Gastrocnemius medialis (tissue), 4 donors: ENCODE measurements at regions not wholly inside any gene's neighbourhood (a gene's known extent, or its start where the extent isn't known, plus 50 kb on each side); places are given as distances from the start of the nearest gene placed in this dataset.

ENCODE experiments used
- ATAC-seq, 2 donors: fragments of 150-250 bp; one replicate each; pipeline ENCODE4 v1.9.1; 2016
- DNase-seq, 2 donors: peaks; one replicate each; pipeline ENCODE4 v3.0.0-alpha.2; 2019
- H3K27ac ChIP-seq, 4 donors: fragments of 200-600 bp; sonication (generic); 1 replicate in 1 of 4; 2 replicates in 3 of 4; pipeline ENCODE4 v1.5.1; 2016 to 2018; ENCODE audit warnings: mild to moderate bottlenecking in 2 of 4, moderate library complexity in 1 of 4
- H3K27me3 ChIP-seq, 3 donors: fragments of 200-600 bp; sonication (generic) in 2 of 3; 1 replicate in 1 of 3; 2 replicates in 2 of 3; pipeline versions ENCODE4 v1.5.1 to v1.6.0; 2016 to 2019; ENCODE audit warnings: mild to moderate bottlenecking in 1 of 3, moderate library complexity in 1 of 3
- H3K36me3 ChIP-seq, 2 donors: fragments of 200-600 bp; sonication (generic) in 1 of 2; one replicate each; pipeline ENCODE4 v1.5.1; 2017 to 2018
- H3K4me1 ChIP-seq, 2 donors: fragments of 200-600 bp; sonication (generic) in 1 of 2; one replicate each; pipeline ENCODE4 v1.5.1; 2016 to 2017; ENCODE audit warnings: mild to moderate bottlenecking in 2 of 2
- H3K4me3 ChIP-seq, 4 donors: fragments of 200-600 bp; sonication (generic) in 3 of 4; 1 replicate in 1 of 4; 2 replicates in 3 of 4; pipeline ENCODE4 v1.5.1; 2016 to 2019; ENCODE audit warnings: mild to moderate bottlenecking in 2 of 4
- H3K9me3 ChIP-seq, 3 donors: fragments of 200-600 bp; sonication (generic) in 2 of 3; 1 replicate in 1 of 3; 2 replicates in 2 of 3; pipeline ENCODE4 v1.5.1; 2016 to 2019
- POLR2A ChIP-seq, 2 donors: fragments of 450-650 bp; IDR thresholded peaks; one replicate each; pipeline ENCODE4 v1.6.1; 2017; ENCODE audit warnings: antibody characterized with exemption in 2 of 2, mild to moderate bottlenecking in 2 of 2, moderate library complexity in 2 of 2
- in situ Hi-C, 4 donors: fragments of 200-750 bp; cut with MboI; loops; one replicate each; pipeline versions ENCODE4 v1.15.0 to v1.8.0; 2017; ENCODE audit warnings: low sequenced_read_pairs in 4 of 4
- intact Hi-C: fragments of 100-400 bp; cut with DNase I; formaldehyde crosslinking; loops from one replicate; pipeline ENCODE4 v1.15.1; 2023; ENCODE audit warnings: low total_unique reads
- TF ChIP-seq, protein P1 (sequence below), 5 experiments: fragments of 450-650 bp in 3 of 5; fragments of 200-600 bp in 2 of 5; sonication (generic) in 2 of 5; IDR thresholded peaks in 4 of 5; conservative IDR thresholded peaks in 1 of 5; 1 replicate in 4 of 5; 2 replicates in 1 of 5; pipeline ENCODE4 v1.5.1; 2016 to 2019; ENCODE audit warnings: antibody characterized with exemption in 5 of 5, mild to moderate bottlenecking in 3 of 5, moderate library complexity in 3 of 5

- Histone ChIP-seq H3K9me3 (no peaks in the 10 kb centered on the region), H3K27me3 (no peaks in the 10 kb centered on the region), H3K4me3 (no peak overlapping the region), H3K4me1 (no peaks in the 10 kb centered on the region), H3K36me3 (no peaks in the 10 kb centered on the region), H3K27ac (no peak overlapping the region)
- DNase-seq, result no peak
- in situ Hi-C loops, result no loop called here
- ATAC-seq, result no peak
- intact Hi-C loops, result no loop called here
- TF ChIP-seq POLR2A (IDR thresholded peaks at IDR 0.05), result no peak
- TF ChIP-seq, protein P1, sequence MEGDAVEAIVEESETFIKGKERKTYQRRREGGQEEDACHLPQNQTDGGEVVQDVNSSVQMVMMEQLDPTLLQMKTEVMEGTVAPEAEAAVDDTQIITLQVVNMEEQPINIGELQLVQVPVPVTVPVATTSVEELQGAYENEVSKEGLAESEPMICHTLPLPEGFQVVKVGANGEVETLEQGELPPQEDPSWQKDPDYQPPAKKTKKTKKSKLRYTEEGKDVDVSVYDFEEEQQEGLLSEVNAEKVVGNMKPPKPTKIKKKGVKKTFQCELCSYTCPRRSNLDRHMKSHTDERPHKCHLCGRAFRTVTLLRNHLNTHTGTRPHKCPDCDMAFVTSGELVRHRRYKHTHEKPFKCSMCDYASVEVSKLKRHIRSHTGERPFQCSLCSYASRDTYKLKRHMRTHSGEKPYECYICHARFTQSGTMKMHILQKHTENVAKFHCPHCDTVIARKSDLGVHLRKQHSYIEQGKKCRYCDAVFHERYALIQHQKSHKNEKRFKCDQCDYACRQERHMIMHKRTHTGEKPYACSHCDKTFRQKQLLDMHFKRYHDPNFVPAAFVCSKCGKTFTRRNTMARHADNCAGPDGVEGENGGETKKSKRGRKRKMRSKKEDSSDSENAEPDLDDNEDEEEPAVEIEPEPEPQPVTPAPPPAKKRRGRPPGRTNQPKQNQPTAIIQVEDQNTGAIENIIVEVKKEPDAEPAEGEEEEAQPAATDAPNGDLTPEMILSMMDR (IDR thresholded peaks at IDR 0.05 in 4 of 5, conservative IDR thresholded peaks at IDR 0.05 in 1 of 5), result no peak
Observed at GRCh38 chr4:123706973-123707372, 310.4 kb downstream of the SPRY1 start.

GRCh38 chr4:123708902-123709301, 312.3 kb downstream of the SPRY1 start:
- no peak overlapping the region for H3K27ac ChIP-seq
- TF ChIP-seq, protein P1 (IDR thresholded peaks at IDR 0.05 in 4 of 5, conservative IDR thresholded peaks at IDR 0.05 in 1 of 5), result no peak
- TF ChIP-seq POLR2A (IDR thresholded peaks at IDR 0.05), result no peak
- in situ Hi-C loops, result no loop called here
- no peaks in the 10 kb centered on the region for H3K36me3 ChIP-seq
- intact Hi-C loops, result no loop called here
- DNase-seq, result no peak
- H3K9me3 ChIP-seq, result no peaks in the 10 kb centered on the region
- no peaks in the 10 kb centered on the region for H3K27me3 ChIP-seq
- no peak overlapping the region for H3K4me3 ChIP-seq
- no peak for ATAC-seq
- no peaks in the 10 kb centered on the region for H3K4me1 ChIP-seq

- H3K27ac ChIP-seq, result no peak overlapping the region
- ATAC-seq, result no peak
- H3K4me3 ChIP-seq, result no peak overlapping the region
- DNase-seq, result no peak
- TF ChIP-seq, protein P1 (IDR thresholded peaks at IDR 0.05 in 4 of 5, conservative IDR thresholded peaks at IDR 0.05 in 1 of 5), result no peak
- no peak for TF ChIP-seq POLR2A (IDR thresholded peaks at IDR 0.05)
- no peaks in the 10 kb centered on the region for H3K36me3 ChIP-seq
- in situ Hi-C loops (no loop called here), intact Hi-C loops (no loop called here)
- no peaks in the 10 kb centered on the region for H3K9me3 ChIP-seq
- H3K4me1 ChIP-seq, result no peaks in the 10 kb centered on the region
- no peaks in the 10 kb centered on the region for H3K27me3 ChIP-seq
Observed at GRCh38 chr4:123709336-123709735, 312.7 kb downstream of the SPRY1 start.

DNA sequence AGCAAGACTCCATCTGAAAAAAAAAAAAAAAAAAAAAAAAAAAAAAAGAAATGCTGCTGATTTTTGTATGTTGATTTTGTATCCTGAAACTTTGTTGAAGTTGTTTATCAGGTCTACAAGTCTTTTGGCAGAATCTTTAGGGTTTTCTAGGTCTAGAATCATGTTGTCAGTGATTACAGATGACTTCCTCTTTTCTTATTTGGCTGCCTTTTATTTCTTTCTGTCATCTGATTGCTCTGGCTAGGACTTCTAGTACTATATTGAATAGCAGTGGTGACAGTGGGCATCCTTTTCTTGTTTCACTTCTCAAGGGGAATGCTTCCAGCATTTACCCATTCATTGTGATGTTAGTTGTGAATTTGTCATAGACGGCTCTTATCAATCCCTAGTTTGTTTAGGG, 334.4 kb downstream of the SPRY1 start:
- no peaks in the 10 kb centered on the region for H3K9me3 ChIP-seq
- intact Hi-C loops, result no loop called here
- DNase-seq (no peak), ATAC-seq (no peak)
- no peaks in the 10 kb centered on the region for H3K36me3 ChIP-seq
- H3K4me1 ChIP-seq, result no peaks in the 10 kb centered on the region
- H3K27me3 ChIP-seq, result no peaks in the 10 kb centered on the region
- TF ChIP-seq POLR2A (IDR thresholded peaks at IDR 0.05), result no peak
- TF ChIP-seq, protein P1 (IDR thresholded peaks at IDR 0.05 in 4 of 5, conservative IDR thresholded peaks at IDR 0.05 in 1 of 5), result no peak
- H3K27ac ChIP-seq, result no peak overlapping the region
- in situ Hi-C loops, result no loop called here
- H3K4me3 ChIP-seq, result no peak overlapping the region

DNA sequence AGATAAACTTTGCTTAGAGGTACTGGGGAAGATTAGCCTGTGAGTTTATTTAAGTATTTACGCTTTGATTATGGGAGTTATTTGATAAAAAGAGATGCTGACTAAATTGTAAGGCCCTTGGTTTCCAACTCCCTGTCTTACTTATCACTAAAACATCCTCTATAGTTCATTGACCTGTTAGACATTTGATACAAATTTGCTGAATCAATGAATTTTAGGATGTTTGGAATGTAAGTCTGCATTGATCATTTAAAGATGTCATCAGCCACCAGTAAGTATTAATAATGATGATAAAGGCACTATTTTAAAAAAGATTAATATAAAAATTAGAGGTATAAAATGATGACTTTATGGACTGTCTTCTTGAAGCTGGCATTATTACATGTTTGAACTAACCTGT, 340.6 kb downstream of the SPRY1 start:
- no peak for ATAC-seq
- H3K4me1 ChIP-seq, result peaks cover 0 to 8% of the 10 kb centered on the region in 2 donors
- intact Hi-C loops, result no loop called here
- H3K27me3 ChIP-seq, result no peaks in the 10 kb centered on the region
- no peak overlapping the region for H3K4me3 ChIP-seq
- TF ChIP-seq POLR2A (IDR thresholded peaks at IDR 0.05), result no peak
- TF ChIP-seq, protein P1 (IDR thresholded peaks at IDR 0.05 in 4 of 5, conservative IDR thresholded peaks at IDR 0.05 in 1 of 5), result no peak
- H3K9me3 ChIP-seq, result no peaks in the 10 kb centered on the region
- in situ Hi-C loops, result no loop called here
- H3K27ac ChIP-seq, result no peak overlapping the region
- no peaks in the 10 kb centered on the region for H3K36me3 ChIP-seq
- DNase-seq, result no peak
